Large intestine (tissue), 3 donors: ENCODE measurements at regions not wholly inside any gene's neighbourhood (a gene's known extent, or its start where the extent isn't known, plus 50 kb on each side); places are given as distances from the start of the nearest gene placed in this dataset.
"Not testable (repeated sequence)": the region's sequence is repeated elsewhere in the genome, so short reads cannot be mapped to it uniquely, and the experiment has no call there.

ENCODE experiments used
- DNase-seq, 2 donors: peaks; one replicate each; pipeline versions ENCODE4 v3.0.0 to v3.0.0-alpha.2; 2013
- H3K27ac ChIP-seq: one replicate; pipeline ENCODE4 v1.5.1; 2013; ENCODE audit warnings: low read length
- H3K27me3 ChIP-seq: 2 replicates; pipeline ENCODE4 v1.6.1; 2013; ENCODE audit warnings: low read length; ENCODE audit not compliant: control insufficient read depth, insufficient read depth
- H3K36me3 ChIP-seq: 2 replicates; pipeline ENCODE4 v1.6.1; 2013; ENCODE audit warnings: low read length; ENCODE audit not compliant: control insufficient read depth, insufficient read depth
- H3K4me1 ChIP-seq: one replicate; pipeline ENCODE4 v1.6.1; 2013; ENCODE audit warnings: low read length; ENCODE audit not compliant: control insufficient read depth, insufficient read depth
- H3K4me3 ChIP-seq: one replicate; pipeline ENCODE4 v1.5.1; 2013; ENCODE audit warnings: low read length
- H3K9me3 ChIP-seq: one replicate; pipeline ENCODE4 v1.6.1; 2013; ENCODE audit warnings: mild to moderate bottlenecking, low read depth, low read length, moderate library complexity; ENCODE audit not compliant: control insufficient read depth
- WGBS: methylation state at CpG from one replicate; pipeline ENCODE4 v1.1.5; 2013; ENCODE audit warnings: low lambda C conversion rate; ENCODE audit not compliant: insufficient coverage; 5-methylcytosine and 5-hydroxymethylcytosine counted together

- WGBS = no CpG with 5 or more reads among the region's 3 CpGs
Observed at GRCh38 chr7:51587604-51588003, 271.0 kb upstream of the COBL start.

GRCh38 chr7:51577390-51577789 is 260.8 kb upstream of the COBL start:
- no CpG with 5 or more reads among the region's 4 CpGs for WGBS
- DNase-seq = no peak
- no peak overlapping the region for H3K4me3 ChIP-seq
- H3K4me1 ChIP-seq = no peaks in the 10 kb centered on the region
- H3K27ac ChIP-seq = no peak overlapping the region
- H3K36me3 ChIP-seq = no peaks in the 10 kb centered on the region
- H3K27me3 ChIP-seq = no peaks in the 10 kb centered on the region
- no peaks in the 10 kb centered on the region for H3K9me3 ChIP-seq

More at GRCh38 chr7:51587604-51588003, 271.0 kb upstream of the COBL start:
- Histone ChIP-seq H3K36me3 (no peaks in the 10 kb centered on the region), H3K27ac (no peak overlapping the region), H3K9me3 (no peaks in the 10 kb centered on the region), H3K4me1 (peaks cover 6% of the 10 kb centered on the region), H3K27me3 (no peaks in the 10 kb centered on the region), H3K4me3 (no peak overlapping the region)
- DNase-seq = no peak

GRCh38 chr7:51569581-51569980 is 253.0 kb upstream of the COBL start:
- Histone ChIP-seq H3K4me3 (no peak overlapping the region), H3K9me3 (no peaks in the 10 kb centered on the region), H3K27ac (no peak overlapping the region), H3K4me1 (no peaks in the 10 kb centered on the region), H3K36me3 (no peaks in the 10 kb centered on the region), H3K27me3 (no peaks in the 10 kb centered on the region)
- no CpG with 5 or more reads among the region's 3 CpGs for WGBS
- no peak for DNase-seq

GRCh38 chr7:51569176-51569575 is 252.6 kb upstream of the COBL start:
- DNase-seq = no peak
- WGBS = no CpG with 5 or more reads among the region's 5 CpGs
- H3K4me1 ChIP-seq = no peaks in the 10 kb centered on the region
- H3K4me3 ChIP-seq = no peak overlapping the region
- H3K9me3 ChIP-seq = no peaks in the 10 kb centered on the region
- H3K36me3 ChIP-seq = no peaks in the 10 kb centered on the region
- H3K27ac ChIP-seq = no peak overlapping the region
- H3K27me3 ChIP-seq = no peaks in the 10 kb centered on the region

GRCh38 chr7:51551070-51551469 is 234.5 kb upstream of the COBL start:
- no CpG with 5 or more reads among the region's 4 CpGs for WGBS
- Histone ChIP-seq H3K27me3 (no peaks in the 10 kb centered on the region), H3K9me3 (no peaks in the 10 kb centered on the region), H3K4me3 (no peak overlapping the region), H3K4me1 (no peaks in the 10 kb centered on the region), H3K36me3 (no peaks in the 10 kb centered on the region), H3K27ac (no peak overlapping the region)
- no peak for DNase-seq

GRCh38 chr7:51545131-51545530 is 228.5 kb upstream of the COBL start:
- Histone ChIP-seq H3K36me3 (no peaks in the 10 kb centered on the region), H3K27ac (no peak overlapping the region), H3K9me3 (no peaks in the 10 kb centered on the region), H3K4me1 (no peaks in the 10 kb centered on the region), H3K4me3 (no peak overlapping the region), H3K27me3 (no peaks in the 10 kb centered on the region)
- no peak for DNase-seq
- no CpG with 5 or more reads among the region's 2 CpGs for WGBS

GRCh38 chr7:51543801-51544553 is 227.4 kb upstream of the COBL start:
- Histone ChIP-seq H3K27me3 (no peaks in the 10 kb centered on the region), H3K4me3 (no peak overlapping the region), H3K9me3 (no peaks in the 10 kb centered on the region), H3K36me3 (no peaks in the 10 kb centered on the region), H3K27ac (no peak overlapping the region), H3K4me1 (no peaks in the 10 kb centered on the region)
- no CpG with 5 or more reads among the region's 7 CpGs for WGBS
- DNase-seq = no peak

GRCh38 chr7:51540906-51541305 is 224.3 kb upstream of the COBL start:
- no CpG with 5 or more reads among the region's 2 CpGs for whole genome bisulfite sequencing
- H3K27me3 ChIP-seq, DNase-seq, H3K4me1 ChIP-seq, H3K4me3 ChIP-seq, H3K9me3 ChIP-seq, H3K27ac ChIP-seq, H3K36me3 ChIP-seq: not testable (repeated sequence)

GRCh38 chr7:51539840-51540239 is 223.2 kb upstream of the COBL start:
- H3K4me1 ChIP-seq = no peaks in the 10 kb centered on the region
- 100% methylated on average over 1 of the region's 3 CpGs for WGBS

GRCh38 chr7:51528172-51528571 is 211.6 kb upstream of the COBL start:
- no CpG with 5 or more reads among the region's 5 CpGs for WGBS

More at GRCh38 chr7:51539840-51540239, 223.2 kb upstream of the COBL start:
- no peak overlapping the region for H3K27ac ChIP-seq
- H3K36me3 ChIP-seq = no peaks in the 10 kb centered on the region
- no peaks in the 10 kb centered on the region for H3K27me3 ChIP-seq
- no peak for DNase-seq
- no peak overlapping the region for H3K4me3 ChIP-seq
- H3K9me3 ChIP-seq = no peaks in the 10 kb centered on the region

GRCh38 chr7:51521694-51522312 is 205.2 kb upstream of the COBL start:
- Histone ChIP-seq H3K4me1 (no peaks in the 10 kb centered on the region), H3K36me3 (no peaks in the 10 kb centered on the region), H3K27me3 (no peaks in the 10 kb centered on the region), H3K9me3 (no peaks in the 10 kb centered on the region), H3K4me3 (no peak overlapping the region), H3K27ac (no peak overlapping the region)
- no CpG with 5 or more reads among the region's 6 CpGs for WGBS
- DNase-seq = no peak

More at GRCh38 chr7:51528172-51528571, 211.6 kb upstream of the COBL start:
- no peak overlapping the region for H3K27ac ChIP-seq
- DNase-seq = no peak
- H3K4me3 ChIP-seq = no peak overlapping the region
- no peaks in the 10 kb centered on the region for H3K4me1 ChIP-seq
- no peaks in the 10 kb centered on the region for H3K9me3 ChIP-seq
- no peaks in the 10 kb centered on the region for H3K27me3 ChIP-seq
- no peaks in the 10 kb centered on the region for H3K36me3 ChIP-seq
